Stromal cell of bone marrow (primary cell): ENCODE measurements at regions not wholly inside any gene's neighbourhood (a gene's known extent, or its start where the extent isn't known, plus 50 kb on each side); places are given as distances from the start of the nearest gene placed in this dataset.

Source experiments
- DNase-seq: peaks from one replicate; pipeline ENCODE4 v3.0.0-alpha.2; 2012; ENCODE audit warnings: low read depth

DNA sequence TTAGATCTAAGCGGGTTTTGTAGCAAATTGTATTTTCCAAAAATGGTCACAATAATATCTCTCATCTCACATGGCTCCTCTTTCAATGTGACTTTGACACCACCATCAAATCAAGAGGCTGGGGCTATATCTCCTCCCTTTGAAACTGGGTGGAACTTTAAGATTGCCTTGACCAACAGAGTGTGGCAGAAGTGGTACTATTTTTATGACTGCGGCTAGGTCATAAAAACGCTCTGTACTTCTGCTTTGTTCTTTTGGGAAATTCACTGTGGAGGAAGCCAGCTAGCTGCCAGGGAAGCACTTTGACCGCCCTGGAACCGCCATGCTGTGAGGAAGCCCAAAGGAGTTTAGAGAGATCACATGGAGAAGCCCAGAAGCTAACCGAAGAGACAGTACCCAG lies 50.7 kb upstream of the ACOT11 start:
- DNase-seq: no peak

- no peak for DNase-seq
Observed at GRCh38 chr1:54495954-54496353, 52.1 kb upstream of the ACOT11 start.

- DNase-seq: no peak
Observed at GRCh38 chr1:54493608-54494007, 54.4 kb upstream of the ACOT11 start.

DNA sequence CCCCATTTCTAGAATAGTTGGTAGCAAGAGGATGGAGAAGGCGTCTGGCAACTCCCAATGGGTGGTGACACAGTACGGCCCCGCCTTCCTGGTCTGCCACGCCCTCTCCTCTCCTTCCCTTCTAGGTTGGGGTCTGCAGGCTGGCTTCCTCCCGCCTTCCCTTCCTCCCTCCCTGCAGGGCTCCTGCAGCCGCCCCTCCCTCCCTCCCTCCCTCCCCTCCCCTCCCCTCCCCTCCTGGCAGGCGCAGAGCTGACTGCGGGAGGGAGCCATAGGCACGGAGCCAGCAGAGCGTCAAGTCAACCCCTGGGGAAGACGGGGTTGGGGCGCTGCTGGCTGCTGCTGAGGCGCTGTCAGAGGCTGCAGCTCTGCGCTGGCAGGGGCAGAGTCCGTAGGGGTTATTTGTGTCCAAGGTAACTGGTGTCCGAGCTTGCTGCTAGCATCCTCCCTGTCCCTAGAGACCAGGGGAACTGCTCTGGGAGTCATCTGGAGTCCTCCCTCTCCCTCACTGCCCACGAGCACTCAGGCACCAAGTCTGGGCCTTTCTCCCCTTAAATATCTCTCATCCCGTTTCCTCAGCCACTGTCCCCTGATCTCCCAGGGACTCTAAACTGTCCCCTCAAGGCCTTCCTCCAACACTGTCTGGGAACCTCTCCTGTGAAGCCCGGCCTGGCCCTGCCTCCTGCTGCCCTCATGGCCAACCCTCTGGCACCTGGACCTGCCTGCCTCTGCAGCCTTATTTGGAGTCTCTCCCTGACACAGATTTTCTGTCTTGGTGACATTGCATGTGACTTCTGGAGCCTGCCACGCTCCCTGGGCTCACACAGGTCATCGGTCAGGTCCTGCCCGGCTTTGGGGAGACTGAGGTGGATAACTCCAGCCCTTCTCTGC lies 57.4 kb upstream of the ACOT11 start:
- no peak for DNase-seq

GRCh38 chr1:54489627-54490250 lies 58.3 kb upstream of the ACOT11 start:
- no peak for DNase-seq

- DNase-seq: peak; percentile 43
Observed at GRCh38 chr1:54488779-54489626, 59.0 kb upstream of the ACOT11 start.

DNA sequence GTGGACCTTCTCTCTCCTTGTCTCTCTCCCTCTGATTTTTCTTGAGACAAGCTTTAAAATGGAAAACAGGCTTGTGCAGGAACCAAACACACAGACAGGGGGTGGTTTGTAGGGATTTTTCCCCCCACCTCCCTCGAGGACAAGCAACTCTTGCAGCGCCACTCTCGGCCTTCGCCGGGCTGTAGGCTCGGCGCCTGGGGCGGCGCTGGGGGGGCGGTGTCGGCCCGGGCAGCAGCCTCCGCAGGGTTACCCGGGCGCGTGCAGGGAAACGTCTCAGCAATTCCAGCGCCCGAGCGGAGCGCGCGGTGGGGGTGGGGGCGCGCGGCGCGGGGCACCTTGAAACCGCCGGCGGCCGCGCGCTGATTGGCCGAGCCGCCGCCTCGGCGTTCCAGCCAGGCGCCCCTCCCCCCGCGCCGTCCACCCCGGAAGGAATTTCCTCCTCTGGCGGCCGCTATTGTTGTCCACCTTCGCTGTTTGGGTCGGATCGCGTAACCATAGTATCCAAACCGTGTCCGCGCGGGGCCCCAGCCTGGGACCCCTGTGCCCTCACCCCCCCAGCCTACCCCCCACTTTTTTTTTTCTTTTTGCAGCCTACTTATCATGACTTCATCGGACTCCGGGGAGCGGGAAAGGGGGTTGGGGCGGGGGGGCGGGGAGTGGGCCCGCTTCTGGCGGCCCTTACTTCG lies 59.8 kb upstream of the ACOT11 start:
- DNase-seq: peak; percentile 81

DNA sequence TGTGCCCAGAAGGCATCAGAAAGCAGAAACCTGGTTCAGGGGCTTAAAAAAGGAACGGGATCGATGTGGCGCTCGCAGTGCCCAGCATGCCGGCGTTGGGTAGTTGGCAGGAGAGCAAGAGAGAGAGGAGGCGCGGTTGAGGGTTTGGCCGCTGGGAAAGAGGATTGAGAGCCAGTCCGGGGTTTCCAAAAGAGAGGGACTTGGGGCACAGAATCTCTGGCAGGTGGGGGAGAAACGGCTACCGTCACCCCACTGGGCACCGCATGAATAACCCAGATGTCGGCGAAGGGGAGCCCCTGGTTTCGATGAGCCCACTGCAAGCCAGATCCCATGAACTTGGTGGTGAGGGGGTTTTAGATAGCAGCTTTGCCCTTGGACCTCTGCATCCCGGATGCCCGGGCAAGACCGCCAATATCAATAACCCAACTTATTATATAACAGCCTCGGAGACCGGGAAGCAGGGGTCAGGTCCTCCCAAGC lies 60.4 kb upstream of the ACOT11 start:
- DNase-seq: no peak

- no peak for DNase-seq
Observed at GRCh38 chr1:54486907-54487306, 61.1 kb upstream of the ACOT11 start.

DNA sequence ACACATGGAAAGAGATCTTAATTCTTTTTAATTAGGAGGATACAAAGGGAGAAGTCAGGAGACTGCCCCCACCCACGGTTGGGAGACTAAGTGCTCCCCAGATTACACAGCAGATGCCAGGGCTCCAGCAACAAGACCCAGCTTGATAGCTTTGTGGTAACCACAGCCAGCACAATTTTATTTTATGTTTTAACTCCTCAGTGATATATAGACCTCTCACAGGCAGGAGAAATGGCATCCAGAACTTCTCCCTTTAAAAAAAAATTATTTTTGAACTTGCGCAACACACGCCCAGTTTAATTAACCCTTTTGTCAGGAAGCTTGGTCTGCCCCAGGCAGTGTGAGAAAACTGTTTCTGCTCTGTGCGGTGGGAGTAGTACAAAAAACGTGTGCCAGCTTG lies 62.6 kb upstream of the ACOT11 start:
- DNase-seq: no peak

DNA sequence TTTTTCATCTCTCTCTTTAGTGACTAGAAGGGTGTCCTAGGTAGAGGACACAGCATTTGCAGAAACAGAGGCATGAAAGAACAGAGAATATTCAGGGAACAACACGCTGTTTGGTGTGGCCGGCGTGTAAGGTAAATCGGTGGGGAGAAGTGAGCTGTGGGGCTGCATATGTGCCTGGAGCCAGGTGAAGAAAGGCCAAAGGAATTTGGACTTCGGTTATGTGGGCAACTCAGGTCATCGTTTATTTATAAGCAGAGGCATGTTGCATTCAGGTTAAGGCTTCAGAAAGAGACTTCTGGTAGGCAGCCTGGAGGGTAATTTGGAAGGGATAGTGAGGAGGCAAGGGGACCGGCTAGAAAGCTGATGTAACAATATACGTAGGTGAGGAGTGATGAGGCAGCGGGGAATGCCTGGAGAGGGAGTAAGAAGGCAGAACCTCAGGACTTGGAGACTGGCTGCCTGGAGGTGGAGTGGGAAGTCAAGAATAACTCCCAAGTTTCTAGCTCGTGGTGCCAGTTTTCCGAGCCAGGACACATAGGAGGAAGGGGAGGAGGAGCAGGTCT lies 64.1 kb upstream of the ACOT11 start:
- DNase-seq: no peak

DNA sequence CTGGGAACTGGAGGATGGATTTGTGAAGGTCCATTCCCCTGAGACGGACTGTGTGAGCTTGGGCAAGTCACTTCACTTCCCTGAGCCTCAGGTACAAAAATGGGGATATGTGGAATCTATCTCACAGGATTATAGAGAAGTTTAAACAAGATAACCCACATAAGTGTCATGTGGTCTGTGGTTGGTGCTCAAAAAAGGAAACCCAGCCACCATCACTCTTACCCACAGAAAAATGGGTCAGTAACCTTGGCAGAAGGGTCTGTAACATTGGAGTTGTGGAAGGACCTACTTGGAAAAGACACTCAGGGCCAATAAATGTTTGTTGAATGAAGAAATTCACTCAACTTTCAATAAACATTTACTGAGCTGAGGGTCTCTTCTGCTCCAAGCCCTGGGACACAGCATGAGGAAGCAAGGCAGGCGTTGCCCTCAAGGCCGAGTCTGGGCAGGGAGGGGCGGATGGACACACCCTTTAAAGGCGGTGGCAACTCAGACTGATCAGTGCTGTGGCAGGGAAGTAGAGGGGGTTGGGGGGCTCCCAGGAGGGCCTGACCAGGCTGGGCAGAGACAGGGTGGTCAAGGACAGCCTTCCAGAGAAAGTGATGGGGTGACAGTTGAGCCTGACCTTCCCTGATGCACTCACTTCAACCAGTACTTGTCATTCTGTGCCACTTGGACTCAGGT lies 66.7 kb upstream of the ACOT11 start:
- no peak for DNase-seq

DNA sequence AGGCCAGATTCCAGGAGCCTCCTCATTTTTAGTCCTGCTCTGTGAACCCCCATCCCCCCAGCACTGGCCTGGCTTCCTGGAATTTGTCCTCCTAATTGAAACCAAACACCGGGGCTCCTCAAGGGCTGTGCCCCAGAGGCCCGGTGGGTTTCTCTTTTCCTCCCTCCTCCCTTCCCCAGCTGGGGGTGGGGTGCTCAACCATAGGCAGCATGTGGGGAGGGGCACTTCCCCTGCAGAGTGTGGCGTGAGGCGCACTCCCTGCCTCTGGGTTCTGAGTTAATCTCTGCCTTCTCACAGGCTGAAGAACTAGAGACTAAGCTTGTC lies 67.5 kb upstream of the ACOT11 start:
- no peak for DNase-seq

DNA sequence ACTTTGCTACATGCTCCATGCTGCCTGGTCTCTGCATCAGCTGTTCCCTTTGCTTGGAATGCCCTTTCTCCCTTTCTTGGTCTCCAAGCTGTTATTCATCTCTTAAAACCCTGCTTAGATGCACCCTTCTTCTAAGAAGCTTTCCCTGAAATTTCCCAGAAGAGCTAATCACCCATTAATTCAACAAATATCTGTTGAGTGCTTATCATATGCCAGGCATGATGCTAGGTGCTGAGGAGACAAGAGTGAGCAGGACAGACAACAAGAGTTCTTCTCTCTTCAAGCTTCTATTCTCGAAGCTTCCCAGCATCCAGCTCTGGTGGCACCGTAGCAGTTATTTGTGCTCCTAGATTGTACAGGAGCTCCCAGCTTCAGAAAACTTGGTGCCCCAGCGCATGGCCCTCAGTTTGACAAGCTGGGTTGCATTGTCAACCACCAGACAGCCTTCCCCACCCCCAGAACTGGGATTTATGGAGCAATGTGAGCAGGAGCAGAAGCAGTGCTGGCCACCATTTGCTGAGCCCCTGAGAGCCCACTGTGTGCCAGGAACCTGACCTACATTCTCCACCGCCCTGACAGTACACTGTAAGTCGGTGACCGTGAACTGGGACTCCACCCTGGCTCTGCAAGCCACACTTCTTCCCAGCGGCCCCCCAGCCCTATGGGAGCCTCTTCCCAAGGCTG lies 68.0 kb upstream of the ACOT11 start:
- no peak for DNase-seq

- DNase-seq: no peak
Observed at GRCh38 chr1:54479251-54479650, 68.8 kb upstream of the ACOT11 start.

- DNase-seq: no peak
Observed at GRCh38 chr1:54477153-54477561, 70.9 kb upstream of the ACOT11 start.

GRCh38 chr1:54476530-54477109 lies 70.4 kb upstream of the SSBP3 start:
- no peak for DNase-seq

- no peak for DNase-seq
Observed at GRCh38 chr1:54475946-54476516, 69.8 kb upstream of the SSBP3 start.

- DNase-seq: no peak
Observed at GRCh38 chr1:54475357-54475881, 69.2 kb upstream of the SSBP3 start.
